HCT116 (cell line): ENCODE measurements at regions not wholly inside any gene's neighbourhood (a gene's known extent, or its start where the extent isn't known, plus 50 kb on each side); places are given as distances from the start of the nearest gene placed in this dataset.

Experiments used
- CTCF ChIP-seq, 3 experiments: fragments of 200-600 bp in 1 of 3; sonication (generic) in 1 of 3; IDR thresholded peaks in 2 of 3; conservative IDR thresholded peaks in 1 of 3; 2 replicates each; pipeline ENCODE4 v1.5.1; 2012 to 2017; ENCODE audit warnings: low read depth in 2 of 3, low read length in 2 of 3, antibody characterized with exemption in 1 of 3, borderline replicate concordance in 1 of 3, control low read depth in 1 of 3, mild to moderate bottlenecking in 1 of 3, mixed read lengths in 1 of 3, mixed run types in 1 of 3, moderate library complexity in 1 of 3; ENCODE audit not compliant: insufficient read depth in 1 of 3
- EZH2 ChIP-seq: fragments of 200-600 bp; sonication (generic); IDR thresholded peaks from 2 replicates; pipeline ENCODE4 v1.6.1; 2017; ENCODE audit warnings: antibody characterized with exemption, mixed run types
- FOSL1 ChIP-seq: IDR thresholded peaks from 2 replicates; pipeline ENCODE4 v1.6.1; 2012; ENCODE audit warnings: low read depth
- MAX ChIP-seq: IDR thresholded peaks from 2 replicates; pipeline ENCODE4 v1.6.1; 2012
- POLR2A ChIP-seq: IDR thresholded peaks from 2 replicates; pipeline ENCODE4 v1.7.0; 2011; ENCODE audit warnings: borderline replicate concordance; ENCODE audit not compliant: insufficient read depth, insufficient read length; ENCODE audit errors: extremely low read depth
- POLR2AphosphoS5 ChIP-seq: IDR thresholded peaks from 2 replicates; pipeline ENCODE4 v1.6.1; 2011; ENCODE audit warnings: mild to moderate bottlenecking, low read depth, low read length, moderate library complexity
- RAD21 ChIP-seq: IDR thresholded peaks from 2 replicates; pipeline ENCODE4 v1.6.1; 2012; ENCODE audit warnings: low read depth, mild to moderate bottlenecking
- SRF ChIP-seq: IDR thresholded peaks from 2 replicates; pipeline ENCODE4 v1.6.1; 2012; ENCODE audit warnings: low read depth
- TF ChIP-seq, protein P1 (sequence below): IDR thresholded peaks from 2 replicates; pipeline ENCODE4 v1.6.1; 2012

GRCh38 chr2:125561302-125561701 is 1094.7 kb upstream of the GYPC start:
- TF ChIP-seq CTCF (IDR thresholded peaks at IDR 0.05 in 2 of 3, conservative IDR thresholded peaks at IDR 0.05 in 1 of 3; ENCODE audit: borderline replicate concordance in 1 of 3, insufficient read depth in 1 of 3, low read depth in 2 of 3, low read length in 2 of 3) = no peak
- TF ChIP-seq POLR2AphosphoS5 = no peak
- TF ChIP-seq, protein P1, sequence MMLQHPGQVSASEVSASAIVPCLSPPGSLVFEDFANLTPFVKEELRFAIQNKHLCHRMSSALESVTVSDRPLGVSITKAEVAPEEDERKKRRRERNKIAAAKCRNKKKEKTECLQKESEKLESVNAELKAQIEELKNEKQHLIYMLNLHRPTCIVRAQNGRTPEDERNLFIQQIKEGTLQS = no peak
- TF ChIP-seq RAD21 = no peak
- TF ChIP-seq EZH2 = no peak
- TF ChIP-seq MAX = no peak
- TF ChIP-seq POLR2A = no peak
- TF ChIP-seq FOSL1 = no peak
- TF ChIP-seq SRF = no peak
